SU-DHL-6 (cell line): ENCODE measurements at regions not wholly inside any gene's neighbourhood (a gene's known extent, or its start where the extent isn't known, plus 50 kb on each side); places are given as distances from the start of the nearest gene placed in this dataset.

Source experiments
- EZH2phosphoT487 ChIP-seq: fragments of 200-600 bp; sonication (generic), shearing (Covaris generic); conservative IDR thresholded peaks from 2 replicates; pipeline ENCODE4 v1.6.1; 2018; ENCODE audit warnings: mild to moderate bottlenecking, antibody characterized with exemption, low read length, moderate library complexity, mixed read lengths
- TF ChIP-seq, protein P1 (sequence below): fragments of 200-600 bp; sonication (generic); IDR thresholded peaks from one replicate; pipeline ENCODE4 v1.5.1; 2017; ENCODE audit warnings: antibody characterized with exemption, mild to moderate bottlenecking, low read length, moderate library complexity; ENCODE audit not compliant: insufficient read depth, poor library complexity, severe bottlenecking

DNA sequence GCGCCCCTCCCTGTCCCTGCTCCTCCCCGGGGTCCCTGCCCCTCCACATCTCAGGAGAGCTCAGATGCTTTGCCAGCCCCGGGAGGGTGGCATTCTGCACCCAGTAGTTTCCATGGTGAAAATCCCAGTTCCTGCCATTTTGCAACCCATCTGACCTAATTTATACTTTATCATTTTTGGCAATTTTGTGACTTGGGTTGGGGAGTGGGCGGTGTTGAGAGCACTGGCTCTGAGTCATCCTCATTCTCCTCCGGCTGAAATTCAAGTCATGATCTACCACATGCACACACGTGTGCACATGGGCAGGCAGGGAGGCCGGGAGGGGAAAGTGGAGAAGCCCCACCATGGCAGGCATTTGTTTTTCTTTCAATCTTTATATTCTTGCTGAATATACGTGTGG is 208.6 kb downstream of the URI1 start:
- TF ChIP-seq, protein P1, sequence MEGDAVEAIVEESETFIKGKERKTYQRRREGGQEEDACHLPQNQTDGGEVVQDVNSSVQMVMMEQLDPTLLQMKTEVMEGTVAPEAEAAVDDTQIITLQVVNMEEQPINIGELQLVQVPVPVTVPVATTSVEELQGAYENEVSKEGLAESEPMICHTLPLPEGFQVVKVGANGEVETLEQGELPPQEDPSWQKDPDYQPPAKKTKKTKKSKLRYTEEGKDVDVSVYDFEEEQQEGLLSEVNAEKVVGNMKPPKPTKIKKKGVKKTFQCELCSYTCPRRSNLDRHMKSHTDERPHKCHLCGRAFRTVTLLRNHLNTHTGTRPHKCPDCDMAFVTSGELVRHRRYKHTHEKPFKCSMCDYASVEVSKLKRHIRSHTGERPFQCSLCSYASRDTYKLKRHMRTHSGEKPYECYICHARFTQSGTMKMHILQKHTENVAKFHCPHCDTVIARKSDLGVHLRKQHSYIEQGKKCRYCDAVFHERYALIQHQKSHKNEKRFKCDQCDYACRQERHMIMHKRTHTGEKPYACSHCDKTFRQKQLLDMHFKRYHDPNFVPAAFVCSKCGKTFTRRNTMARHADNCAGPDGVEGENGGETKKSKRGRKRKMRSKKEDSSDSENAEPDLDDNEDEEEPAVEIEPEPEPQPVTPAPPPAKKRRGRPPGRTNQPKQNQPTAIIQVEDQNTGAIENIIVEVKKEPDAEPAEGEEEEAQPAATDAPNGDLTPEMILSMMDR: no peak
- TF ChIP-seq EZH2phosphoT487: no peak
